Loucy (cell line): ENCODE measurements at regions not wholly inside any gene's neighbourhood (a gene's known extent, or its start where the extent isn't known, plus 50 kb on each side); places are given as distances from the start of the nearest gene placed in this dataset.

Experiments
- H2AFZ ChIP-seq: fragments of 200-600 bp; sonication (generic); 2 replicates; pipeline ENCODE4 v1.6.0; 2016; ENCODE audit warnings: antibody characterized with exemption, mild to moderate bottlenecking, low read length, moderate library complexity
- H3F3A ChIP-seq: fragments of 200-600 bp; 2 replicates; pipeline ENCODE4 v1.6.0; 2016; ENCODE audit warnings: antibody characterized with exemption, low read depth, mild to moderate bottlenecking
- H3K27me3 ChIP-seq: fragments of 200-600 bp; sonication (generic); 2 replicates; pipeline ENCODE4 v1.6.1; 2014; ENCODE audit warnings: low read length, mild to moderate bottlenecking; ENCODE audit not compliant: insufficient read depth, poor library complexity, severe bottlenecking
- H3K36me3 ChIP-seq: fragments of 200-600 bp; sonication (generic); 2 replicates; pipeline ENCODE4 v1.6.1; 2016; ENCODE audit warnings: low read length; ENCODE audit not compliant: insufficient read depth
- H3K4me1 ChIP-seq: fragments of 200-600 bp; sonication (generic); 2 replicates; pipeline ENCODE4 v1.5.1; 2014; ENCODE audit warnings: low read length, mild to moderate bottlenecking; ENCODE audit not compliant: insufficient read depth, poor library complexity, severe bottlenecking
- H3K4me2 ChIP-seq: fragments of 200-600 bp; sonication (generic); 2 replicates; pipeline ENCODE4 v1.6.0; 2014; ENCODE audit warnings: antibody characterized with exemption, low read length, low read depth, mild to moderate bottlenecking; ENCODE audit not compliant: poor library complexity, severe bottlenecking
- H3K4me3 ChIP-seq: fragments of 200-600 bp; sonication (generic); 2 replicates; pipeline ENCODE4 v1.5.1; 2014; ENCODE audit warnings: low read length, mild to moderate bottlenecking, mixed read lengths; ENCODE audit not compliant: poor library complexity, severe bottlenecking
- H3K79me2 ChIP-seq: fragments of 200-600 bp; sonication (generic); 2 replicates; pipeline ENCODE4 v1.6.1; 2014; ENCODE audit warnings: low read length; ENCODE audit not compliant: insufficient read depth
- H3K9ac ChIP-seq: fragments of 200-600 bp; sonication (generic); 2 replicates; pipeline ENCODE4 v1.6.0; 2014; ENCODE audit warnings: mild to moderate bottlenecking, low read depth, low read length, moderate library complexity; ENCODE audit not compliant: poor library complexity, severe bottlenecking
- H3K9me2 ChIP-seq: fragments of 200-600 bp; sonication (generic); replicated peaks from 2 replicates; pipeline ENCODE4 v1.6.1; 2016; ENCODE audit warnings: low read depth, low read length, mixed read lengths
- H3K9me3 ChIP-seq: fragments of 200-600 bp; sonication (generic); 2 replicates; pipeline ENCODE4 v1.6.1; 2014; ENCODE audit warnings: mild to moderate bottlenecking, antibody characterized with exemption, low read length, low read depth; ENCODE audit not compliant: insufficient read depth
- H4K20me1 ChIP-seq: fragments of 200-600 bp; sonication (generic); 2 replicates; pipeline ENCODE4 v1.6.0; 2014; ENCODE audit warnings: antibody characterized with exemption, low read length, mild to moderate bottlenecking; ENCODE audit not compliant: insufficient read depth, poor library complexity, severe bottlenecking
- EZH2phosphoT487 ChIP-seq: fragments of 200-600 bp; IDR thresholded peaks from 2 replicates; pipeline ENCODE4 v1.6.1; 2018; ENCODE audit warnings: antibody characterized with exemption, mild to moderate bottlenecking, moderate library complexity, borderline replicate concordance
- TF ChIP-seq, protein P1 (sequence below): fragments of 200-600 bp; sonication (generic); conservative IDR thresholded peaks from 2 replicates; pipeline ENCODE4 v1.5.1; 2014; ENCODE audit warnings: mild to moderate bottlenecking, antibody characterized with exemption, low read length

DNA sequence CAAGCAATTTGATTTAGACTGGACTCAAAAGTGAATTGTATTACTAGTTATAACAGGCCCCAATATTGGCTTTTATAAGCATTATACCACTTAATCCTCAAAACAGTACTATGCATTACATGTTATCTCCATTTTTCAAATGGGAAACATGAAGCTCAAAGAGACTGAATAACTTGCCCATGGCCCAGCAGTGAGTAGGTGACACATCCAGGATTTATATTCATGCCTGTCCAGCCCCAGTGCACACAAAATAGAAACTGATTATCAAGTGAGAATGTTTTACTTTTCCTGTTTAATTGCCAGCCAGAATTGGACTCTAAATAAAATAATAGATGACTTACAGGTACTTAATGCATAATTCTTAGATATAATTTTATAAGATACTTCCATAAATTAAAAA, 82.9 kb downstream of the NIBAN1 start:
- no peaks in the 10 kb centered on the region for H3K9me3 ChIP-seq
- TF ChIP-seq, protein P1, sequence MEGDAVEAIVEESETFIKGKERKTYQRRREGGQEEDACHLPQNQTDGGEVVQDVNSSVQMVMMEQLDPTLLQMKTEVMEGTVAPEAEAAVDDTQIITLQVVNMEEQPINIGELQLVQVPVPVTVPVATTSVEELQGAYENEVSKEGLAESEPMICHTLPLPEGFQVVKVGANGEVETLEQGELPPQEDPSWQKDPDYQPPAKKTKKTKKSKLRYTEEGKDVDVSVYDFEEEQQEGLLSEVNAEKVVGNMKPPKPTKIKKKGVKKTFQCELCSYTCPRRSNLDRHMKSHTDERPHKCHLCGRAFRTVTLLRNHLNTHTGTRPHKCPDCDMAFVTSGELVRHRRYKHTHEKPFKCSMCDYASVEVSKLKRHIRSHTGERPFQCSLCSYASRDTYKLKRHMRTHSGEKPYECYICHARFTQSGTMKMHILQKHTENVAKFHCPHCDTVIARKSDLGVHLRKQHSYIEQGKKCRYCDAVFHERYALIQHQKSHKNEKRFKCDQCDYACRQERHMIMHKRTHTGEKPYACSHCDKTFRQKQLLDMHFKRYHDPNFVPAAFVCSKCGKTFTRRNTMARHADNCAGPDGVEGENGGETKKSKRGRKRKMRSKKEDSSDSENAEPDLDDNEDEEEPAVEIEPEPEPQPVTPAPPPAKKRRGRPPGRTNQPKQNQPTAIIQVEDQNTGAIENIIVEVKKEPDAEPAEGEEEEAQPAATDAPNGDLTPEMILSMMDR = no peak
- no peak for TF ChIP-seq EZH2phosphoT487

GRCh38 chr1:184890539-184890973, 83.8 kb downstream of the NIBAN1 start:
- Histone ChIP-seq H2AFZ (no peak overlapping the region), H3K79me2 (no peaks in the 10 kb centered on the region), H3K4me3 (no peak overlapping the region), H4K20me1 (no peaks in the 10 kb centered on the region), H3K4me1 (no peaks in the 10 kb centered on the region), H3K9me2 (no peaks in the 10 kb centered on the region), H3K36me3 (no peaks in the 10 kb centered on the region), H3K9me3 (no peaks in the 10 kb centered on the region), H3K27me3 (no peaks in the 10 kb centered on the region), H3K4me2 (no peak overlapping the region), H3K9ac (no peak overlapping the region), H3F3A (no peaks in the 10 kb centered on the region)
- TF ChIP-seq, protein P1 = no peak
- no peak for TF ChIP-seq EZH2phosphoT487

More for the DNA sequence above, 82.9 kb downstream of the NIBAN1 start:
- Histone ChIP-seq H3K79me2 (no peaks in the 10 kb centered on the region), H3K27me3 (no peaks in the 10 kb centered on the region), H3F3A (no peaks in the 10 kb centered on the region), H3K36me3 (no peaks in the 10 kb centered on the region), H3K9ac (no peak overlapping the region), H3K4me2 (no peak overlapping the region), H4K20me1 (no peaks in the 10 kb centered on the region), H3K4me1 (no peaks in the 10 kb centered on the region), H3K4me3 (no peak overlapping the region), H2AFZ (no peak overlapping the region), H3K9me2 (no peaks in the 10 kb centered on the region)

- Histone ChIP-seq H3K79me2 (no peaks in the 10 kb centered on the region), H2AFZ (no peak overlapping the region), H3K4me3 (no peak overlapping the region), H3F3A (no peaks in the 10 kb centered on the region), H3K36me3 (no peaks in the 10 kb centered on the region), H4K20me1 (no peaks in the 10 kb centered on the region), H3K9me2 (no peaks in the 10 kb centered on the region), H3K4me2 (no peak overlapping the region), H3K27me3 (no peaks in the 10 kb centered on the region), H3K9me3 (no peaks in the 10 kb centered on the region), H3K9ac (no peak overlapping the region), H3K4me1 (no peaks in the 10 kb centered on the region)
- TF ChIP-seq, protein P1 = no peak
- TF ChIP-seq EZH2phosphoT487 = no peak
Measured at GRCh38 chr1:184889902-184890301, 84.4 kb downstream of the NIBAN1 start.
